Prostate gland (tissue), 2 donors: ENCODE measurements at regions not wholly inside any gene's neighbourhood (a gene's known extent, or its start where the extent isn't known, plus 50 kb on each side); places are given as distances from the start of the nearest gene placed in this dataset.

ENCODE experiments used
- CTCF ChIP-seq, 4 experiments: fragments of 200-600 bp in 2 of 4; fragments of 450-650 bp in 2 of 4; sonication (generic) in 2 of 4; IDR thresholded peaks; 1 replicate in 3 of 4; 2 replicates in 1 of 4; pipeline ENCODE4 v1.5.1; 2016 to 2019; ENCODE audit warnings: antibody characterized with exemption in 4 of 4, mild to moderate bottlenecking in 2 of 4, moderate library complexity in 2 of 4
- POLR2A ChIP-seq: fragments of 450-650 bp; IDR thresholded peaks from one replicate; pipeline ENCODE4 v1.6.1; 2016; ENCODE audit warnings: antibody characterized with exemption, mild to moderate bottlenecking
- POLR2AphosphoS5 ChIP-seq: sonication (generic); formaldehyde crosslinking; IDR thresholded peaks from one replicate; pipeline ENCODE4 v1.6.1; 2017; ENCODE audit warnings: antibody characterized with exemption

DNA sequence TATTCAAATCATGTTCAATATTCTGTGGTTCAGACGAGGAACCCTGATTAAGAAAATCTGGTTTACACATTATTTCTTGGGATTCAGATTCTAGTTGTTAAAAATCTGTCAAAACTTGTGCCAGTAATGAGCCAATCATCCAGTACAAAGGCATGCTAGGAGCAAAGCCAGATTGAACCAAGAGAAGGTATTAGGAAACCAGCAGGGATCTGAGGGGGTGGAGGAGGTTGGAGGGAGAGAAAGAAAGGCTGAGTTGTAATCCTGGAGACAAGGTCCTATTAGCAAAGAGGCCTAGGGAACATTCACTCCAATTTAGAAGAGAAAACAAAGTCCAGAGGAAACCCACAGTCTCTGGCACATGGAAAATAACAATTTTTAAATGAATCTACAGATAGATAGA is 352.9 kb downstream of the LTN1 start:
- no peak for TF ChIP-seq POLR2AphosphoS5
- no peak for TF ChIP-seq CTCF (IDR thresholded peaks at IDR 0.05)
- TF ChIP-seq POLR2A = no peak
